Activated CD4-positive, alpha-beta T cell treated with anti-CD3 and anti-CD28 coated beads, Interleukin-2, amount 50 U/mL, for 24 hours (primary cell): ENCODE measurements at regions not wholly inside any gene's neighbourhood (a gene's known extent, or its start where the extent isn't known, plus 50 kb on each side); places are given as distances from the start of the nearest gene placed in this dataset.

ENCODE experiments used
- DNase-seq, 2 donors: peaks; one replicate each; pipeline ENCODE4 v3.0.0-alpha.2; 2020; ENCODE audit warnings: low read depth in 1 of 2, low spot score in 1 of 2

- no peak for DNase-seq
Measured at GRCh38 chr7:36092221-36092771, 60.8 kb upstream of the EEPD1 start.

GRCh38 chr7:36096460-36097095, 56.5 kb upstream of the EEPD1 start:
- DNase-seq: no peak

GRCh38 chr7:36098096-36098495, 55.0 kb upstream of the EEPD1 start:
- DNase-seq: no peak

GRCh38 chr7:36100226-36100625, 52.8 kb upstream of the EEPD1 start:
- no peak for DNase-seq

- no peak for DNase-seq
Measured at GRCh38 chr7:36100634-36101033, 52.4 kb upstream of the EEPD1 start.
